ENCODE measurements at regions not wholly inside any gene's neighbourhood (a gene's known extent, or its start where the extent isn't known, plus 50 kb on each side); places are given as distances from the start of the nearest gene placed in this dataset.

DNA sequence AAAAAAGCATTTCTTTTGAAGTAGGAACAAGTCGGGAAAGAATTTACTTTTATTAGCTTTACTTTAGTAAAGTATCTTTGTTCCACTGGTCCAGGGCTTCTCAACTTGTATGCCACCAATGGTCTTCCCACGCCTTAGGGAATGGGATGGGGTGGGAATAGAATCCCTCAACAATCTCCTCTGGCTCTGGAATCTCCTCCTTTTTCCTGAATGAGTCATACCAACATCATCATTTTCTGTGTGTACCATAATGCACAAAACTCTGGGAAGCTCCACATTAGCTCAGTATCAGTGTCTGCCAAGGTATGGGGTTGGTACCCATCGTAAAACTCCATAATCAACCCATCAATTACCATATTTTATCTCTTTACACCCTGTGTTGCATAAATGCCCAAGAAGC, 159.4 kb upstream of the BMPER start:
- no peaks in the 10 kb centered on the region for H3K27me3 ChIP-seq
- H4K20me1 ChIP-seq (ENCODE audit: insufficient read depth, poor library complexity, severe bottlenecking): no peaks in the 10 kb centered on the region
- H3K27ac ChIP-seq: no peak overlapping the region
- no peaks in the 10 kb centered on the region for H3K4me1 ChIP-seq (ENCODE audit: insufficient read depth)
- H3K36me3 ChIP-seq (replicated peaks; ENCODE audit: insufficient read depth, low read depth): no peaks in the 10 kb centered on the region
- no peaks in the 10 kb centered on the region for H3K9me2 ChIP-seq (replicated peaks; ENCODE audit: insufficient read depth)
- no peak overlapping the region for H2AFZ ChIP-seq
- H3K4me2 ChIP-seq: no peak overlapping the region
- H3K9me3 ChIP-seq (ENCODE audit: low read depth): no peaks in the 10 kb centered on the region
- H3K79me2 ChIP-seq: no peaks in the 10 kb centered on the region
- WGBS (ENCODE audit: low lambda C conversion rate, missing lambda C conversion rate): 89% methylated on average over 3 of the region's 3 CpGs
- TF ChIP-seq EZH2 (IDR thresholded peaks at IDR 0.05; ENCODE audit: borderline replicate concordance): no peak
- DNase-seq (ENCODE audit: low spot score): no peak
- H3K4me3 ChIP-seq: no peak overlapping the region

DNA sequence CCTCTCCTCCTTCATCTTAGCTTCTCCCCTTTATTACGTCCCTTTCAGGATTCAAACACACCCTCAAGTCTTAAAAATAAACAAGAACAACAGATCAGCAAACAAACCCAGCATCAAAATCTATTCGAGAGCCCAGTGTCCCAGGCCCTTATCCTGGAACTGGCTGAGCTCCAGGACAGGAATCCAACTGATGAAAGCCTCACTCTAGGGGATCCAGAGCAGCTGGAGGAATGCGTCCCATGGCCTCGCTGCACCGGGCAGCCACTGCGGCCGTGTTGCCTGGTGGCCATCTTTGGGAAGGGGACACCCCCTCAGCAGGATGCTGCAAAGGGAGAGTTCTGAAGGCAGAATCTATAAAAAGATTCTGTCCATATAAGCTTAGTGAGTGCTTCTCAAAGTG, 156.5 kb upstream of the BMPER start:
- Histone ChIP-seq H3K4me2 (no peak overlapping the region), H3K4me1 (ENCODE audit: insufficient read depth) (peaks cover under 1% of the 10 kb centered on the region), H3K4me3 (no peak overlapping the region), H3K36me3 (replicated peaks; ENCODE audit: insufficient read depth, low read depth) (no peaks in the 10 kb centered on the region), H4K20me1 (ENCODE audit: insufficient read depth, poor library complexity, severe bottlenecking) (no peaks in the 10 kb centered on the region), H2AFZ (no peak overlapping the region), H3K27ac (no peak overlapping the region), H3K9me2 (replicated peaks; ENCODE audit: insufficient read depth) (no peaks in the 10 kb centered on the region), H3K79me2 (no peaks in the 10 kb centered on the region), H3K9me3 (ENCODE audit: low read depth) (no peaks in the 10 kb centered on the region), H3K27me3 (no peaks in the 10 kb centered on the region)
- 42% methylated on average over 7 of the region's 7 CpGs for WGBS (ENCODE audit: low lambda C conversion rate, missing lambda C conversion rate)
- no peak for DNase-seq (ENCODE audit: low spot score)
- TF ChIP-seq EZH2phosphoT487 (IDR thresholded peaks at IDR 0.05; ENCODE audit: low read depth, severe bottlenecking, unreplicated experiment) (no peak), EZH2 (IDR thresholded peaks at IDR 0.05; ENCODE audit: borderline replicate concordance) (no peak)
- TF ChIP-seq, protein P1, sequence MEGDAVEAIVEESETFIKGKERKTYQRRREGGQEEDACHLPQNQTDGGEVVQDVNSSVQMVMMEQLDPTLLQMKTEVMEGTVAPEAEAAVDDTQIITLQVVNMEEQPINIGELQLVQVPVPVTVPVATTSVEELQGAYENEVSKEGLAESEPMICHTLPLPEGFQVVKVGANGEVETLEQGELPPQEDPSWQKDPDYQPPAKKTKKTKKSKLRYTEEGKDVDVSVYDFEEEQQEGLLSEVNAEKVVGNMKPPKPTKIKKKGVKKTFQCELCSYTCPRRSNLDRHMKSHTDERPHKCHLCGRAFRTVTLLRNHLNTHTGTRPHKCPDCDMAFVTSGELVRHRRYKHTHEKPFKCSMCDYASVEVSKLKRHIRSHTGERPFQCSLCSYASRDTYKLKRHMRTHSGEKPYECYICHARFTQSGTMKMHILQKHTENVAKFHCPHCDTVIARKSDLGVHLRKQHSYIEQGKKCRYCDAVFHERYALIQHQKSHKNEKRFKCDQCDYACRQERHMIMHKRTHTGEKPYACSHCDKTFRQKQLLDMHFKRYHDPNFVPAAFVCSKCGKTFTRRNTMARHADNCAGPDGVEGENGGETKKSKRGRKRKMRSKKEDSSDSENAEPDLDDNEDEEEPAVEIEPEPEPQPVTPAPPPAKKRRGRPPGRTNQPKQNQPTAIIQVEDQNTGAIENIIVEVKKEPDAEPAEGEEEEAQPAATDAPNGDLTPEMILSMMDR (IDR thresholded peaks at IDR 0.05; ENCODE audit: poor library complexity): no peak

DNA sequence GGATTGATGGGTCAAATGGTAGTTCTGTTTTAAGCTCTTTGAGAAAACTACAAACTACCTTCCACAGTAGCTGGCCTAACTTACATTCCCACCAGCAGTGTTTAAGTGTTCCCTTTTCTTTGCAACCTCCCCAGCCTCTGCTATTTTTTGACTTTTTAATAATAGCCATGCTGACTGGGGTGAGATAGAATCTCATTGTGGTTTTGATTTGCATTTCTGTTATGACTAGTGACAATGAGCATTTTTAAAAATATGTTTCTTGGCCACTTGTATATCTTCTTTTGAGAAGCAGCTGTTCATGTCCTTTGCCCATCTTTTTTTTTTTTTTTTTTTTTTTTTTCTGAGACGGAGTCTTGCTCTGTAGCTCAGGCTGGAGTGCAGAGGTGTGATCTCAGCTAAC, 155.2 kb upstream of the BMPER start:
- Histone ChIP-seq H3K36me3 (replicated peaks; ENCODE audit: insufficient read depth, low read depth) (no peaks in the 10 kb centered on the region), H3K4me2 (no peak overlapping the region), H3K27ac (no peak overlapping the region), H3K4me3 (no peak overlapping the region), H4K20me1 (ENCODE audit: insufficient read depth, poor library complexity, severe bottlenecking) (no peaks in the 10 kb centered on the region), H3K9me3 (ENCODE audit: low read depth) (no peaks in the 10 kb centered on the region), H2AFZ (no peak overlapping the region), H3K27me3 (no peaks in the 10 kb centered on the region), H3K79me2 (no peaks in the 10 kb centered on the region), H3K9me2 (replicated peaks; ENCODE audit: insufficient read depth) (no peaks in the 10 kb centered on the region), H3K4me1 (ENCODE audit: insufficient read depth) (peaks cover 8% of the 10 kb centered on the region)
- no peak for DNase-seq (ENCODE audit: low spot score)
- 67% methylated on average over 1 of the region's 1 CpG for WGBS (ENCODE audit: low lambda C conversion rate, missing lambda C conversion rate)
- TF ChIP-seq EZH2phosphoT487 (IDR thresholded peaks at IDR 0.05; ENCODE audit: low read depth, severe bottlenecking, unreplicated experiment) (no peak), EZH2 (IDR thresholded peaks at IDR 0.05; ENCODE audit: borderline replicate concordance) (no peak)
- TF ChIP-seq, protein P1 (IDR thresholded peaks at IDR 0.05; ENCODE audit: poor library complexity): no peak

DNA sequence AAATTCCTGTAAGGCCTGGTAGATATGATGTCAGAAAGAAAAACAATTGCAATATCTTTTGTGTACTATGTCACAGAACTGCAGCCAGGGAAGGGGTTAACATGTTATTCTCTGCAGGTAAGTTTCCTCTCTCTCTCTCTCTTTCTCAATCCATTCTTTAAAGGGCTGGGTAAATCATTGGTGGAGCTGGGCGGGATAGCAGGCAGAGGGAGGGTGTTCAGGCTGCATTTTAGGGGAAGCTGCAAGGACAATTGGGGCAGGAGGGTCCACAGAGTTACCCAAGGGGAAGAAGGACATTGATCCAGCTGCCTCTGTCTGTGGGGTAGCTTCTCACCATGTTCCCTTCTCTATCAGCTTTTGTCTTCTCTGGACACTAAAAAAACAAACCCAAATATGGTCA, 153.9 kb upstream of the BMPER start:
- Histone ChIP-seq H3K9me2 (replicated peaks; ENCODE audit: insufficient read depth) (no peaks in the 10 kb centered on the region), H3K79me2 (no peaks in the 10 kb centered on the region), H3K4me3 (no peak overlapping the region), H2AFZ (no peak overlapping the region), H3K4me1 (ENCODE audit: insufficient read depth) (peaks cover 12% of the 10 kb centered on the region), H3K27ac (no peak overlapping the region), H3K4me2 (no peak overlapping the region), H3K9me3 (ENCODE audit: low read depth) (no peaks in the 10 kb centered on the region), H3K27me3 (no peaks in the 10 kb centered on the region), H3K36me3 (replicated peaks; ENCODE audit: insufficient read depth, low read depth) (no peaks in the 10 kb centered on the region), H4K20me1 (ENCODE audit: insufficient read depth, poor library complexity, severe bottlenecking) (no peaks in the 10 kb centered on the region)
- DNase-seq (ENCODE audit: low spot score): no peak
- TF ChIP-seq, protein P1 (IDR thresholded peaks at IDR 0.05; ENCODE audit: poor library complexity): no peak
- TF ChIP-seq EZH2 (IDR thresholded peaks at IDR 0.05; ENCODE audit: borderline replicate concordance): no peak
- no peak for TF ChIP-seq EZH2phosphoT487 (IDR thresholded peaks at IDR 0.05; ENCODE audit: low read depth, severe bottlenecking, unreplicated experiment)
- WGBS (ENCODE audit: low lambda C conversion rate, missing lambda C conversion rate): 55% methylated on average over 1 of the region's 1 CpG
